Left ventricle myocardium superior (tissue), 1 donor: ENCODE measurements at regions not wholly inside any gene's neighbourhood (a gene's known extent, or its start where the extent isn't known, plus 50 kb on each side); places are given as distances from the start of the nearest gene placed in this dataset.
A peak's percentile ranks its signal among the peaks of the same experiment; 100 is the strongest.

Experiments
- ATAC-seq: fragments of 200-7000 bp; cut with Tn5 transposase; one replicate; pipeline ENCODE4 v1.9.1; 2020; ENCODE audit warnings: mild to moderate bottlenecking, moderate library complexity
- DNase-seq: peaks from one replicate; pipeline ENCODE4 v3.0.0-alpha.2; 2020
- intact Hi-C: fragments of 100-400 bp; cut with micrococcal nuclease; formaldehyde crosslinking; loops from one replicate; pipeline ENCODE4 v1.11.0; 2022
- donor health status: DM: no; HTN: yes; CAD: no; lungs with severe emphysema.

DNA sequence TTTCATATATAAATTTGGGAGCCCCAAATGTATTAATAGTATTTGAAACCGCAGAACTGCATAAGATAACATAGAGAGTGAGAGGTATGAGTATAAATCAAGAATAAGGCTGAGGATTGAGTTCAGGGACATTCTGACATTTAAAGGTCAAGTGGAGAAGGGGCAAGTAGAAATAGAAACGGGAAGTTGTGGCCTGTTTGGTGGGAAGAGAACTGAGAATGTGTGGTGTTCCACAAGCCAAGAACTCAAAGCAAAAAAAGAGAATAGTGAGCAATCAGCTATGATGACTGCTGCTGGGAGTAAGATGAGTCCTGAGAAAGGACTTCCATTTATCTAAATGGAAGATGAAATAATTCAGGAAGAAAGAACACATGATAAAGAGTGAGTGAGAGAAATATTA is 418.4 kb downstream of the CD109 start:
- intact Hi-C loops = no loop called here
- no peak for DNase-seq
- no peak for ATAC-seq

DNA sequence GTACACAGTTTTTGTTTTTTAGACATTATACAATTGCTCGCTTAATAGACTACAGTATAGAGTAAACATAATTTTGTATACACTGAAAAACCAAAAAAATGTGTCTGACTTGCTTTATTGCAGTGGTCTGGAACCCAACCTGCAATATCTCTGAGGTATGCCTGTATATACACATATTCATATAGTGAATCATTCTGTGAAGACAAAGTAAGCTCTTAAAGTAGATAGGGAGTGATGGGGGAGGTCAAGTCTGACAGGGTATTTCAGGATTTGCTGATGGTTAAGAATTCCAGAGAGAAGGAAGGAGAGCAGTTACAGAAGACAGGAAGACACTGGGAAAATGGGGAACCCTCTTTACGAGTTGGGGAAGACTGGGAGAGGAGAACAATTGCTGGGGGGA is 417.9 kb downstream of the CD109 start:
- ATAC-seq (no peak), DNase-seq (no peak)
- intact Hi-C loops = no loop called here

GRCh38 chr6:74103417-74103816 is 407.4 kb downstream of the CD109 start:
- intact Hi-C loops = no loop called here
- DNase-seq = no peak
- no peak for ATAC-seq

- intact Hi-C loops = no loop called here
- ATAC-seq (no peak), DNase-seq (no peak)
Measured at GRCh38 chr6:74100719-74101287, 404.8 kb downstream of the CD109 start.

DNA sequence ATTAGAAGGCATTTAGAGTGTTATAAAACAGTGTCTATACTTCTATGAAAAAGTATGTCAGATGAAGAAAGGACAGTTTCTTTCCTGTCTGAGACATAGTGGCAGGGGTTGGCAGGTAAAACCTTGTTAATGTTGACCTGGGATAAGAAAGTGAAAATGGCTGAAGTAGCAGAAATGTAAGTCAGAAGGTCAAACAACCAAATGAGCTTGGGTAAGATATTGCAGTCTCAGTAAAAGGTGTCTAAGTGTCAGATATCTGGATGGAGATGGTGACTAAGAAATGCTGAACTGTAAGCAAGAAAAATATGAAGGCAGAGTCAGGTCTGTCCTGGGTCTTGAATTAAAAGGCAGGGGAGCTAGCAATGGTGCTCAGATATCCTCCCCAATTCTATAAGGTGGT is 400.3 kb downstream of the CD109 start:
- intact Hi-C loops = no loop called here
- ATAC-seq (no peak), DNase-seq (no peak)

DNA sequence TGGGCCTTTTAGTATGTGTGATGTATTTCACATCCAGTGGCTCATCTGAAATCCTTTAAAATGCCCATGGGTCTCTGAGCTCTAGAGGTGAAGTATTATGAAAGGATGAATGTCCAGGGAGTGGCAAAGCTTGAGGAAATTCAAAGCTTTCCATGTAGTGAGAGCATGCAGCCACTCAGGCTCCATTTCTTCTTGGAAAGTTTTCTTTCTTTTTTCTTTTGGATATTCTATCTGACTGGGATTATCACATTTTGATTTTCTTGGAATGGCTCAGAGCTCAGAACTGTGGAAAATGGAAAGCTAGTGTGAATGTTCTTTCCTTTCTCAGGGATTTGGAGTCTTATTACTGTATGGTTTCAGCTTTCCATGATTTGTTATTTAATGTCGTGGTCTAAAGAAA is 397.4 kb downstream of the CD109 start:
- intact Hi-C loops = no loop called here
- no peak for ATAC-seq

DNA sequence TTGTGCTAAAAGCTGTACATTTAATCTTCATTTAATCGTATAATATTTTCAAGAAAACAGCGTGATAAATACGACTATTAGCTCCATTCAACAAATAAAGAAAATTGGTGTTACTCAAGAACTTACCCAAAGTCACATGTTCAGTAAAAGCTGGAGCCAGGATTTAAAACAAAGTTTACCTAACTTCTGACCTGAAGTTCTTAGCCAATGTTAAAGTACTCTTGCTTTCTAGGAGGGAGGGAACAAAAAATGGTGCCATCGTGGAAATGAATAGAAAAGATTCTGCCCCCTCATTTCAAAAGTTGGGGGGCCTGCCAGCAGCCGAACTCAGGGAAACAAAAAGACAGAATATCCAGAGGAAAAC is 395.8 kb downstream of the CD109 start:
- ATAC-seq = no peak
- no peak for DNase-seq
- intact Hi-C loops = no loop called here

More for the DNA sequence above, 397.4 kb downstream of the CD109 start:
- no peak for DNase-seq

- no peak for DNase-seq
- intact Hi-C loops = no loop called here
- ATAC-seq = peak; percentile 26
Measured at GRCh38 chr6:74091136-74091793, 395.3 kb downstream of the CD109 start.

GRCh38 chr6:74087899-74088298 is 391.9 kb downstream of the CD109 start:
- no peak for DNase-seq
- no peak for ATAC-seq
- intact Hi-C loops = no loop called here

GRCh38 chr6:74075896-74076295 is 379.9 kb downstream of the CD109 start:
- ATAC-seq (no peak), DNase-seq (no peak)
- intact Hi-C loops = no loop called here

GRCh38 chr6:74075323-74075722 is 379.3 kb downstream of the CD109 start:
- intact Hi-C loops = no loop called here
- ATAC-seq (peak; percentile 95), DNase-seq (peak; percentile 52)

DNA sequence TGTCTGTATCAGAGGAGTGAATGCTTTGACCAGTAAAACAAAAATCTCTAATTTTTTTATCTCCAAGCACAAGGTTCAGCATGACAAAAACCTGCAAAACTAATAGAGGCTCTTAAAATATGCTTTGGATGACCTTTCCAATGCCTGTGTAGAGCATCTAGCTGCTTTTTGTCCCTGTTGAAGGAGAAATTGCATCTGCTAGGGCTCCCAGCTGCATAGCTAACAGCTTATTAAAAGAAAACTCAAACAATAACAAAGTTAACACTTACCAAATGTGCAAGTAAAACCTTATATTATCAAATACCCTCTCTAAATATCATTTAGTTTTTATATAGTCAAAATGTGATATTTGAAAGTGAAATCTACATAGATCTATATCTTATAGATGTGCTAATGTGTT is 378.6 kb downstream of the CD109 start:
- peak; percentile 80 for ATAC-seq
- DNase-seq = no peak
- intact Hi-C loops = no loop called here

DNA sequence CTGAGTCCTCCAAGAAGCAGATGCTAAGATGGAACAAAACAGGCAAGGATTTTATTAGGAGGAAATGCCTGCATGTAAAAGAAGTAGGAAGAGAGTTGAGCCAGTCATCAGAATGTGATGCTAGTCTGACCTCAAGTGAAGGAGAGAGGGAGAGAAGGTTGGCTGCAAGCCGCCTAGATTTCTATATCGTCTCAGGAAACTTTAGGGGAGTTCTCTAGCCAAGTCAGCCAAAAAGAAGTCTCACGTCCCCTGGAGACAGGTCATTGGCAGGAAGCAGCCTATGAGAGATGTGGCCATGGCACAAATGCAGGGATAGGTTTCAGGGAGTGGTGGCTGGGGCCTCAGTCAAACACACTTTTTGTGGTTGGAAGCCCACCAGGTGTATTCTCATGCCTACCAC is 378.0 kb downstream of the CD109 start:
- DNase-seq (no peak), ATAC-seq (peak; percentile 26)
- intact Hi-C loops = no loop called here

DNA sequence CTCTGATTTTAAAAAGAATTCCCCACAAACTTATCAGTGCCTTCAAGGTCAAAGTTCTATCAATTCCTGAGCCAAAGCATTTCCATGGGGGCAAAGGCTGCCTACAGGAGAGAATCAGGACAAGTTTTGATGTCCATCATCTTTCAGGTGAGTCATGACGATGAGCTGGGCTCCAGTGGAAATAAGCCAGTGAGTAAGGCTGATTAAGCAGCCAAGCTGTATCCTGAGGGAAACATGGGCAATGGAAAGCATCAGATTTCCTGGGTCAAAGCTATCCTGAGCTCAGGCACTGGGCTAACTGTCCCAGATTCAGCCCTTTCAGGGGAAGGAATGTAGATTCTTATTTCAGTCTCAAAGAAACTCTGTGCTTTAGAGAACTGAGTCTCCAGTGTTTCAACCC is 377.4 kb downstream of the CD109 start:
- no peak for ATAC-seq
- intact Hi-C loops = no loop called here
- DNase-seq = no peak

GRCh38 chr6:74071214-74071613 is 375.2 kb downstream of the CD109 start:
- ATAC-seq = no peak
- intact Hi-C loops = no loop called here

DNA sequence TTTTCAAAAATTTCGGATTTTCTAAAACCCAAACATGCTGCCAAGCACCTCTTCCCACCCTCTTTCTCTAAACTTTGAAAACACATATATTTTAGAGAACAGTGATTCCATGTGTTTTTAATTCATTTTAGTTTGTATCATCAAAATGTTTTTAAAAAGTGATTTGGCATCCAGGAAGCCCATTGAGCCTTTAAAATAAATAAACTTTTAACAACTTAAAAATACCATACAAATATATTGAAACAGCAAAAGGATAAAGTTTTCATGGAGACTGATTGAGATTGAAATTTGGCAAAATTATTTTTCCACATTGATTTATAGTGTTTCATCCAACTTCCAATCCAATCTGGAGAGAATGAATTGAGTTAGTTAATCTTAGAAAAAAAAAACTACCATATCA is 374.7 kb downstream of the CD109 start:
- intact Hi-C loops = no loop called here
- DNase-seq (no peak), ATAC-seq (no peak)

More at GRCh38 chr6:74071214-74071613, 375.2 kb downstream of the CD109 start:
- DNase-seq = no peak

GRCh38 chr6:74070091-74070490 is 374.1 kb downstream of the CD109 start:
- intact Hi-C loops = no loop called here
- ATAC-seq (no peak), DNase-seq (no peak)

DNA sequence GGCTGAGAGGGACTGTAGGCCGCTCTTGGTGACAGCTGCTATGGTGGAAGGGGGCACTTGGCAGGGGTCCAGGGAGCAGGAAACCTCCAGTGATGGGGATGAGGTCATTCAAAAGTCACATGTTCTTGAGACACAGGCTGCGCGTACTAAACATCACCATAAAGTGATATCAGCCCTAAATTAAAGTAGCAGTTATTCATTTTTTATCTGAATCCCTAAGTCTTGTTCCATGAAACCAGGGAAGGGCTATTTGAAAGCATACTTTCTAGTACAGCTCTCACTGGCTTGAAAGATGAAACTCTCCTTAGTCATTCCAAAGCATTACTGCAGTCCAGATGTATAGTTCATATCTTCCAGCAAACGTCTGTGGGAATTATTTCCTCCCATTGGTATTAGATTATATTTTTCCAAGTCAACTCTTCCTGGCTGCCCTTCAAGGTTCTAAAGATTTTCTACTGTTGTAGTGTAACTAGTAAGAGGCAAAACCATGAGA is 373.1 kb downstream of the CD109 start:
- DNase-seq (no peak), ATAC-seq (no peak)
- intact Hi-C loops = no loop called here

- ATAC-seq = peak; percentile 67
- intact Hi-C loops = no loop called here
- no peak for DNase-seq
Measured at GRCh38 chr6:74066168-74066871, 370.3 kb downstream of the CD109 start.

GRCh38 chr6:74065705-74066104 is 369.7 kb downstream of the CD109 start:
- ATAC-seq (peak; percentile 43), DNase-seq (no peak)
- intact Hi-C loops = no loop called here

GRCh38 chr6:74063391-74063790 is 367.4 kb downstream of the CD109 start:
- intact Hi-C loops = no loop called here
- DNase-seq = no peak
- ATAC-seq = no peak
